AG09309 (cell line): ENCODE measurements at regions not wholly inside any gene's neighbourhood (a gene's known extent, or its start where the extent isn't known, plus 50 kb on each side); places are given as distances from the start of the nearest gene placed in this dataset.

Experiments used
- DNase-seq: peaks from one replicate; pipeline ENCODE4 v3.0.0-alpha.2; 2010; ENCODE audit warnings: low read depth
- H3K4me3 ChIP-seq: 2 replicates; pipeline ENCODE4 v1.5.1; 2011; ENCODE audit warnings: mild to moderate bottlenecking, low read depth, low read length, moderate library complexity; ENCODE audit not compliant: control insufficient read depth
- TF ChIP-seq, protein P1 (sequence below): IDR thresholded peaks from 2 replicates; pipeline ENCODE4 v1.5.1; 2011; ENCODE audit warnings: mild to moderate bottlenecking, low read depth, low read length, inconsistent platforms; ENCODE audit not compliant: insufficient read depth, control insufficient read depth; ENCODE audit errors: missing control alignments

DNA sequence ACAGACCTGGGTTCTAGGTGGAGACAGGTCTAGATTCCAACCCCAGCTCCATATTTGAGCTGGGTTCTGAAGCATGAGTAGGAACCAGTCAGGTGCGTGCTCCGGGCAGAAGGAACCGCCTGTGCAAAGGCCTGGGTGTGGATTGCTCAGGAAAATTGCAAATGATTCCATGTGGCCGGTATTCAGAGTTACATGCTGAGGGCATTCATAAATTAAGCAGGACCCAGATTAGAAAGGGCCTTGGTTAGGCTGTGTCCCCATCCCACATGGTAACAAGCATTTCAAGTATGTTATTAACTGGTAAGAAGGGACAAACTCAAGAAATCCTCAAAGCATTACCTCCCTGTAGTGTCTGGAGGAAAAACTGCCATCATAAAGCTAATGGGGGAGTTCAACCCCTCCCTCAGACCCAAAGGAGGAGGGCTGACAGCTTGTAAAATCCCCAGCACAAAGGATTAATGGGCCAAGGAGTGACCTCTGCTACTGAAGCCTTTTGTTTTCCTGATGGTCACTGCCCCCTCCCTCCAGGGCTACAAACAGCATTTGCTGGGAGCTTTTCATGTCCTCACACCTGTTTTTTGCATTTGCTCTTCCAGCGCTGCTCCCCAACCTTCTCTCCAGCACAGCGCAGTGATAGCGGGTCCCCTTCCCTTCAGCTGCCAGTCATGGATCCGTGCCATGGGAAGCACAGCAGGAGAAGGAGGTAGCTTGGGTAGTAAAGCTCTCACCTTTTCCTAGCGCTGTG, 218.0 kb downstream of the C16orf95 start:
- TF ChIP-seq, protein P1, sequence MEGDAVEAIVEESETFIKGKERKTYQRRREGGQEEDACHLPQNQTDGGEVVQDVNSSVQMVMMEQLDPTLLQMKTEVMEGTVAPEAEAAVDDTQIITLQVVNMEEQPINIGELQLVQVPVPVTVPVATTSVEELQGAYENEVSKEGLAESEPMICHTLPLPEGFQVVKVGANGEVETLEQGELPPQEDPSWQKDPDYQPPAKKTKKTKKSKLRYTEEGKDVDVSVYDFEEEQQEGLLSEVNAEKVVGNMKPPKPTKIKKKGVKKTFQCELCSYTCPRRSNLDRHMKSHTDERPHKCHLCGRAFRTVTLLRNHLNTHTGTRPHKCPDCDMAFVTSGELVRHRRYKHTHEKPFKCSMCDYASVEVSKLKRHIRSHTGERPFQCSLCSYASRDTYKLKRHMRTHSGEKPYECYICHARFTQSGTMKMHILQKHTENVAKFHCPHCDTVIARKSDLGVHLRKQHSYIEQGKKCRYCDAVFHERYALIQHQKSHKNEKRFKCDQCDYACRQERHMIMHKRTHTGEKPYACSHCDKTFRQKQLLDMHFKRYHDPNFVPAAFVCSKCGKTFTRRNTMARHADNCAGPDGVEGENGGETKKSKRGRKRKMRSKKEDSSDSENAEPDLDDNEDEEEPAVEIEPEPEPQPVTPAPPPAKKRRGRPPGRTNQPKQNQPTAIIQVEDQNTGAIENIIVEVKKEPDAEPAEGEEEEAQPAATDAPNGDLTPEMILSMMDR = no peak
- no peak for DNase-seq
- H3K4me3 ChIP-seq = no peak overlapping the region

DNA sequence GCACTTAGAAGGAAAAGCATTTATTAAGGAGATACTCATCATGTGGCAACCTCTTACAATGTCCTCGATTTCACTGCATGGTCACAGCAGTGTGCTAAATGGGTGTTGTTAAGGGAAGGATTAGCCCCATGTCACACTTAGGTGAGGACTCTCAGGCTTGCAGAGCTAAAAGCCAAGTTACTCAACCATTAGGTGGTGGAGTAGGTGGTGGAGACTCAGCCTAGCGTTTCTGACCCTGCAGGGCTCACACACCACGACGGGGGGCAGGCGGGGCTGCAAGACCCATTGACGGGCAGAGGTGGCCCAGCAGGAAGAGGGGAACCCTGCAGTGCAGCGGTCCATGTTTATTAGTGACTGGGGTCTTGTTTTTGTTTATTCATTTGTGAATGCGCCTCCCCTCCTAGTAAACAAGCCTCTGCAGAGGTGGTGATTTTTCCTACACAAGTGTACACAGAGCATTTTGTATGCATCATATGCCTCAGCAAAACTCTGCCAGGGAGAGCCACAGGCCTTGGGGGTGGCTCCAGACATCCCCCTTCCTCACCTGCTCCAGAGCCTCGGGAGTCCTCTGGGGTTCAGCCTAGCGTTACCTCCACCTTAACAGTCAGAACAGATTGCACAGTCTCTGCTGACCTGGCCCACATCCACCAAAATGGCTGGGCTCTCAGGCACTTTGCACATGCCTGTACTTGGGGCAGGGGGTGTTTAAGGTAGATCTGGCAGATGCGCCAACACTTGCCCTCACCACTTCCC, 216.7 kb downstream of the C16orf95 start:
- TF ChIP-seq, protein P1 = no peak
- no peak overlapping the region for H3K4me3 ChIP-seq
- DNase-seq = no peak

DNA sequence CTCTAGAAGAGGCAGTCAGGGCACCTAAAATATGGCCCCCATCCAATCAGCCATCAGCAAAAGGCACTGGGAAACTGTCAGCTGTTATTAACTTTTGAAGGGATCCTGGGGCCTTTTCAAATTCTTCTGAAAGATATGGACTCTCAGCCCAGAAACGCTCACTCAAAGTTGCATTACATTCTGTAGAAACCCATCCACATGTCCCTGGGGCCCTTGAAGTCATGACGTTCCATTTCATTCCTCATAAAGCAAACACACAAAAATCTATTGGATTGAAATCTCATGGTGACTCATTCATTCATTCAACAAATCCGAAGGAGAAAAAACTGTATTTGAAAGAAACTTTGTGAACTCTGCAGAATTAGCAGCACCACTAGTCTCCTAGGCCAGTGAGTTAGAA, 215.3 kb downstream of the C16orf95 start:
- TF ChIP-seq, protein P1 = no peak
- H3K4me3 ChIP-seq = no peak overlapping the region
- DNase-seq = peak; percentile 13

DNA sequence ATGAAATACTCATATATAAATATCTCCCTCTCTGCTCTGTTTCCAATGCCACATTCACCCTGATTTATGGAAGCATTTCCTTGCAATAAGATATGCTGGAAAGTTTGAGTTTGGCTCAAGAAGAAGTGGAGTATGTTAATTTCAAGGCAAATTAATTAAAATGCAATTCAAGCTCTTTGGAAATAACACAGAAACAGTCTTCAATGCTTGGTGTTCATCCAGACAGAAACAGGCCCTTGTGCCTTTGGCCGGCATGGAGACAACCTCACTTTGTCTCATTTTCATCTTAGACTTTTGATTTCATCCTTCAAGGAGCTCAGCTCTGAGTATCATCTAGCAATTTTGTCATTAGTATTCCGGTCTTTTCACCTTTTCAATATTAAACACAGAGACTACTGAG, 210.0 kb downstream of the C16orf95 start:
- DNase-seq = no peak
- TF ChIP-seq, protein P1 = no peak
- no peak overlapping the region for H3K4me3 ChIP-seq

DNA sequence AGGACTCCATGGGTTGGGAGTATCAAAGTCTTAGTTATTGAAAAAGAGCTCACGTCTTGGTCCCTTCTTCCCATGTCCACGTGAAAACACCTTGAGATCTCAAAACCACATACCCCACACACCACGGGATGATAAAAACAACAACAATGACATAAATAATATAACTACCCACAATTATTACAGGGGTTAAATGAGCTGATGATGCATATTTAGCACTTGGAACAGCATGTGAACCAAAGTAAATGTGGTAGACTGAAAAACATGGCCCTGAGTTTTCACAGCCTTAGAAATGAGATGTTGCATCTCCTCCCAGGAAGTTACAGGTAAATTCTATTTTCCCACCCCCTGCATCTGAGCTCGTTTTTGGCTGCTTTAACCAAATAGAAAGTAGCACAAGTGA, 208.9 kb downstream of the C16orf95 start:
- TF ChIP-seq, protein P1 = no peak
- DNase-seq = no peak
- H3K4me3 ChIP-seq = no peak overlapping the region

DNA sequence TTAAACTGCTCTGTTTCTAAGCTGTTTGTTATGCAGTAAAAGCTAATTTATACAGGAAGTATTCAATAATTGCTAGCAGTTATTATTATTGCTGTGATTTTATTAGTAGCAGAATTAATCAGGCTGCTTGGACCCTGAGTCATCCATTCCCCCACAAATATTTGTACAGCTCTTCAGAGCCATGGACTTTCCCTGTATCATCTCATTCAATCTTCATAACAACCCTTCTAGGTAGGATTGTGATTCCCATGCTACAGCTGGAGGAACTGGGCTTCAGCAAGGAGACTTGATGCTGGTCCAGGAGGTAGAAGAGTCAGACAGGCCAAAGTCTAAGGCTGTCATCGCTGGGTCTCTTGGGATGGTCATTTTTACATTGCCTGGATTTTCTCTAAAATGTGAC, 208.3 kb downstream of the C16orf95 start:
- no peak overlapping the region for H3K4me3 ChIP-seq
- TF ChIP-seq, protein P1 = no peak
- no peak for DNase-seq
